Activated CD8-positive, alpha-beta memory T cell treated with anti-CD3 and anti-CD28 coated beads for 36 hours (primary cell): ENCODE measurements at regions not wholly inside any gene's neighbourhood (a gene's known extent, or its start where the extent isn't known, plus 50 kb on each side); places are given as distances from the start of the nearest gene placed in this dataset.
"Not testable (repeated sequence)": the region's sequence is repeated elsewhere in the genome, so short reads cannot be mapped to it uniquely, and the experiment has no call there.

Experiments used
- CTCF ChIA-PET: fragments of 350-600 bp; sonication (Branson Sonifier 250); formaldehyde crosslinking; loops from one replicate; lab custom pipeline; 2021; ENCODE audit warnings: antibody characterized with exemption; lab: Charles Lee
- POLR2A ChIA-PET: fragments of 350-600 bp; sonication (Branson Sonifier 250); formaldehyde crosslinking; loops from one replicate; lab custom pipeline; 2021; ENCODE audit warnings: antibody characterized with exemption; lab: Charles Lee

DNA sequence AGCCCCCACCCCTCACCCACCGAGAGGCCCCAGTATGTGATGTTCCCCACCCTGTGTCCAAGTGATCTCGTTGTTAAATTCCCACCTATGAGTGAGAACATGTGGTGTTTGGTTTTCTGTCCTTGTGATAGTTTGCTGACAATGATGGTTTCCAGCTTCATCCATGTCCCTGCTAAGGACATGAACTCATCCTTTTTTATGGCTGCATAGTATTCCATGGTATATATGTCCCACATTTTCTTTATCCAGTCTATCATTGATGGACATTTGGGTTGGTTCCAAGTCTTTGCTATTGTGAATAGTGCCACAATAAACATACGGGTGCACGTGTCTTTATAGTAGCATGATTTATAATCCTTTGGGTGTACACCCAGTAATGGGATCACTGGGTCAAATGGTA is 79.2 kb downstream of the PXDC1 start:
- CTCF ChIA-PET, POLR2A ChIA-PET: not testable (repeated sequence)

DNA sequence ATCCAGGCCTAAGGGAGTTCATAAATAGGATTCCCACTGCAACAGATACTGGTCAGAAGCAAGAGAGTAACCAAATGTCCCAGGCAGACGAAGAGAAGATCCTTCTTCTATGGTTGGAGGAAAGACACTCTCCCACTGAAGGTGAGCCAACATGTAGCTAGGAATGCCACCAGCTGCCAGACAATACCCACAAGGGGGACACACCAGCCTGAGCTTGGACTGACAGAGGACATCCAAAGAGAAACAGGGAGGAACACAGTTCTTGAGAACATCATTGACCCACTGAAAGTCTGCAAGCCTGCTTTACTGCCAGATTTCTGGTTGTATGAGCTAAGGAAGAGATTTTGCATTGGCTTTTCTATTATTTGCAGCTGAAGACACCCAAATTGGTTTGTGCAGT is 80.1 kb downstream of the PXDC1 start:
- CTCF ChIA-PET, result no interaction called here
- POLR2A ChIA-PET, result no interaction called here

DNA sequence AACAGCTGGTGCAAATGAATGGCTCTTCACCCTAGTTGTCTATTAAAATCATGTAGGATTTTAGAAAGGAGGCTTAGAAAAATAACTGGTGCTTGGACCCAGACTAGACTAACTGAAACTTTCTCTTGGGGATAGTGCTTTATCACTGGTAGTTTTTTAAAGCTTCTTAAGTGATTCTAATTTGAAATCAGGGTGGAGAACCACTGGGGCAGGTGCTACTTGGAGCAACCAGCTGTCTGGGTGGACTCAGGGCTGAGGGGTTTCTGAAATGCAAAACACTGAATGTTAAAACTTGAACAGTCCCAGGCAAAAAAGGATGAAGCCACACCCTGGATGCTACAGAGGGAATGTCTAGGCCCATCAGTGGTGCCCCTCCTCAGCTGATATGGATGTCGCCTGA is 81.2 kb downstream of the PXDC1 start:
- ChIA-PET POLR2A (no interaction called here), CTCF (interaction anchor here (0.5 kb wide), 1 partner anchor 22 kb away, joined by 4 read pairs; no protein-coding TSS in a partner anchor)

DNA sequence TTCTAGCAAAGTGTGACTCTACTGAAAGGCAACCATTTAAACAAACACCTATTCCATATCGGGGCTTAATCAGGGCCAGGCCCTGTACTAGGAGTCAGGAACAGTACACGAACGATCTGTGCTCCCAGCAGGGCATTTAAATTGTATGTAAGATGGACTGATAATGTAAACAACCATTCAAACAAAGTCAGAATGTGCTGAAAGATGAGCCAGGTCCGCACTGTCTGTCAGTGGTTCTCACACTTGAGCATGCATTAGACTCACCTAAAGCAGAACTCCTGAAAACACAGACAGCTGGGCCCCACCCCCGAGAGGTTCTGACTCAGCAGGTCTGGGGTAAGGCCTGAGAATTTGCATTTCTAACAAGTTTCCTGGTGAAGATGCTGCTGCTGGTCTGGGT is 81.6 kb downstream of the PXDC1 start:
- POLR2A ChIA-PET, result no interaction called here
- CTCF ChIA-PET, result interaction anchor here (0.5 kb wide), 1 partner anchor 21 kb away, joined by 4 read pairs; no protein-coding TSS in a partner anchor

DNA sequence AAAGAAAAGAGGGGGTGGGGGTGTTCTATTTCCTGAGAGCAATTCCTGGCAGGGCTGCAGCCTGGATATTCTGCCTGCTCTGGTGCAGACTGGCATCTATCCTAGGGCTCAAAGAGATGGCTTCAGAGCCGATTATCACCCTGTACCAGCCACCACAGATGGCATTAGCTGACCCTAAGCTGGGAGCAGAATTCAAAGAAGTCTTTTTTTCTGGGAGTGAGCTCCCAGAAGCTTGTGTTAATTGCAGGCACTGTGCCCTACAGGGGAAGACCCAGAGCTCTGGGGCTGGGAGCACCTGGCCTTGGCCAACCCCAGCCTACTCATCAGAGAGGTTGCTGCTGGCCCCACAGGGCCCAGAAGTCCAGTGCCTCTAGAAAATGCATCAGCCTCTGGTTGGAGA is 85.9 kb downstream of the PXDC1 start:
- ChIA-PET POLR2A (no interaction called here), CTCF (no interaction called here)

DNA sequence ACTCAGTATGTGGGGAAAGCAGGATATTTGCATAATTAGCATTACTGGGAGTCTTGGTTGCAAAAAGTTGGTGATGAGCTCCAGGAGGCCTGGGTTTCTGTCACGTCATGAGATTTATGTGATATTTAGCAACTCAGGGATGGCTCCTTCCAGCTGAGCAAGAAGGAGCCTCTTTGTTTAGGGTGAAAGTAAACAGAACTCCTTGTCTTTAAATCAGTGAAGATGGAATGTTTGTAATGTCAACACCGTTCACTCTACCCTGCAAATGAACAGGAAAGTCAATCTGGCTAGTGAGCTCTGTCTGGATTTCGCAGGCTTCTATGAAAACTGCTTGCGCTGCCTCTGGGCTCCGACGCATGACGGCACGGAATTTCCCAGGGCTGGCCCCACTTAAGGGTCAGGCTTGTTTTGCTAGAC is 86.9 kb downstream of the PXDC1 start:
- CTCF ChIA-PET, result no interaction called here
- POLR2A ChIA-PET, result no interaction called here

DNA sequence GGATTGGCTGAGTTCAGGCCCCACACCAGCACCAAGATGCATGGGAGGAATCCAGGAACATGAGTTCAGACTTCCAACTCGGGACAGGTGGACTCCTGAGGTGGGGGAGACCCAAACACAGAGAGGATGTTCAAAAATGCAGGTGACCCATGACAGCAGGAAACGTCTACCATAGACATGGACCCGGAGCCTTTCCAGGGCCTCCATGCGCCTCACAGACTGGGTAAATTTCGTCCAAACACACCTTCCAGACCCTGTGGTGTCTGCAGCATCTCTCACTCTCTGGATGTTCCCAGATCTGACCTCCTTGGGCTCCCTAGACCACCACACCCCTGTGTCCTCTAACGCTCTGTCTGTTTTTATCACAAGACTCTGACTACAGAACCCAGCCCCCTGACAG is 87.7 kb downstream of the PXDC1 start:
- ChIA-PET POLR2A (no interaction called here), CTCF (no interaction called here)

DNA sequence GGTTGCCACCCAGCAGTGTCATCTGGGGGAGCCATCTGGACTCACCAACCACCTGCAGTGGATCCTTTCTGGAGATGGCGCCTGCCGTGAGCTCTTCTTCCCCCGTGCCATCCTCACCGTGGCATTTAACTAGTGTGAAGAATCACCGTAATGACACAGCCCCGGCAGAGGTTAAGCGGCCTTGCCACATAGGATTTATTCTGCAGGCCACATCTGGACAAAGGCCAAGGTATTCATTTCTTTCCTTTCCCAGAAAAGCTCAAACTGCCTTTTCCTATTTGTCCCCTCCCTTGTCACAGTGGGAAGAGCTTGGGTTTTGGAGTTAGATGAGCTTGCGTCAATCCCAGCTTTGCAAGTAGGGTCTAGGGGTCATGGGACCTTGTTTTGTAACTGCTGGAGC is 88.4 kb downstream of the PXDC1 start:
- ChIA-PET POLR2A (no interaction called here), CTCF (no interaction called here)

DNA sequence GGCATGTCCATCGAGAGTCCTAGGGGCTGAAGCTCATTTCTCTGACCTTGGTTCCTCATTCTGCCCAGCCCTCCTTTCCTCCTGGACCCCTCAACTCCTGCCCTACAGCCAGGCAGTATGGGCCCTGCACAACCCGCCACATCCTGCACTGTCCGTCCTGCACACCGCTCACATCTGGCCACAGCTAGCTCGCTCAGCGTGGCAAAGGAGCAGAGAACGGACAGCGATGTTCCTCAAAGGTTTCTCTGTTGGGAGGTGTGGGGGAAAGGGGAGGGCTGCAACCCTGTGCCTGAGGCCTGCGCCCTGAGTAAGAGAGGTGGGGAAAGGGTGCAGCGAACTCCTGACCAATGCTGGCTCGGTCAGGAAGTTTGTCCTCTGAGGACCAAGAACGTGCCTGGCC is 90.1 kb downstream of the PXDC1 start:
- ChIA-PET CTCF (no interaction called here), POLR2A (no interaction called here)

DNA sequence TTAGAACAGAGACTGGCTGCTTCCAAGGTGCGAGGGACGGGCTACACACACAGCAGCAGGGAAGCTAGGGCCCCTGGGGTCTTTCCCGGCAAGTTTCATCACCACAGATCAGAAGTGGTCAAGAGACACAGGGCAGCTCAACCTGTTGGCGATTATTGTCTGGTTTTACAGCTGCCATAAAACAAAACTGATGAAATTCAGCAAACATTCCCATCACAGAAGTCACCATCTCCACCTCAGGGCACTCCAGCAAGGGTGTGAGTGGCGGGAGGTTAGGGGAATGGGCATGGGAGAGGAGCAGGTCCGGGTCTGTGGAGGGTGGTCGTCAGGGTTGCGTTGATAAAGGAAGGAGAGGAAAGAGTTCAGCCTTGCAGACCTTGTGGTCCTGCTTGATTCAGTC is 91.0 kb downstream of the PXDC1 start:
- POLR2A ChIA-PET, result no interaction called here
- CTCF ChIA-PET, result no interaction called here

DNA sequence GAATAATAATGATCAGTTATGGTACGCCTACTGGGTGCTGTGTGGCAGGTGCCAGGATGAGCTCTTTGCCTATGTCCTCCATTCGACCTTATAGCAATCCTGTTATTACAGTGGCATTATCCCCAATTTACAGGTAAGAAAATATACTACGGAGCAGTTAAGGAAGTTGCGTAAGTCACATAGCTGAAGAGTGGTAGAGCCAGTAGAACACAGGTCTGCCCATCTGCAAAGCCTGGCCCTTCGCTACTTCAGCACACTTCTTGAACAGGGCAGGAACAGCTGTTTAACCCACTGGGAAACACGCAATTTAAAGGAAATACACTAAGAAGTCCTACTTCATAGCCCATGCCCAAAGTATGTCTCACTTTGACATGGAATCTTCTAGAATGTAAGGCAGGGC is 91.8 kb downstream of the PXDC1 start:
- POLR2A ChIA-PET, result no interaction called here
- CTCF ChIA-PET, result no interaction called here

DNA sequence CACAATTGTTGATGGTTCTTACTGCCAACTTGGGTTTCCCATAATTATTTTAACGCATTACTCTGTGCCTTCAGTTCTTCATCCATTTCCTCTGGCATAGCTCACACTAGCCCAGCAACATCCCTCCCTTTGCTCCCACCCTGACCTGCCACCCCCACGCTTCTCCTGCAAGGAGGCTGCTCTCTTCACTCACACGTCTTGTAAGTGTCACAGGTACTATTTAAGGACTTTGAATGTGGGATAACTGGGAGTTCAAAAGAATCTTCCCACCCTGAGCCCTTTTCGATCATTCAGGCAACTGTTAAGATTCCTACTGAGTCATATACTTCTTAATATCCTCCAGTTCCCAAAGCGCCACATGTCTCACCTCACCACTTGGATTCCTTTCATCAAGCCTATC is 95.4 kb downstream of the PXDC1 start:
- ChIA-PET POLR2A (no interaction called here), CTCF (no interaction called here)

DNA sequence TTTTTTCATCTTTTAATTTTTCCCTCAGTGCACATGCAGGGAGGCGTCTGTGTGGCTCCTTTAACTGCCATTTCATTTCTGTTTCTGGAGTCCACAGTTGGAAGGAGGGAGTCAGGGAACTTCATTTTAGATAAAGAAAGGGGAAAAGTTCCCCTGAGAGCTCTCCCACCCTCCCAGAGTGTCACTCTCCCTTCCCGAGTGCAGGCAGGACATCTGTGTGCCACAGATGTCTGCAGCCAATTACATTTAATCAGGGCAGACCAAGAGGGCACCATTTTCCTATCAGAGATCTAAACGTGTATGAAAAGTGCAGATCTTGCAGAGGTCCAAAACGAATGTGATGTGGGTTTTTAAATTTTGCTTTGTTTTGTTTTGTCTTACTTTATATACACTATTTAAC is 96.6 kb downstream of the PXDC1 start:
- ChIA-PET CTCF (no interaction called here), POLR2A (no interaction called here)

DNA sequence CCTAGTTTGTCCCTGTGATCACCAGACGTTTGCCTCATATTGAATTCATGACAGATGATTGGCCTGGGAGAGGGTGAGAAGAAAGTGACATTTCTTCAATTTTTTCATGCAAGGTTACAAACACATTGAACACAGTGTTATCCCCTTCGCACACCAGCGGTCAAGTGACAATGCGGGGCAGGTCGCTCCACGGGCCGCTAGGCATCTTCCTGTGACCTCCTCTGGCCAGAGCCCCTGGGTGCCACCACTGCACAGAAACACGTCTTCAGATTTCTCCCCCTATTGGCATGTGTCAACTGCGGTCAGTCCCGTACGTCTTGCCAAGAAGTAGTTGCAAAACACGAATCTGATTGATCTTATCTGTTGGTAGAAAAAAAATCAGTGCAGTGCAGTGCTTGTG is 97.1 kb downstream of the PXDC1 start:
- ChIA-PET POLR2A (no interaction called here), CTCF (no interaction called here)

DNA sequence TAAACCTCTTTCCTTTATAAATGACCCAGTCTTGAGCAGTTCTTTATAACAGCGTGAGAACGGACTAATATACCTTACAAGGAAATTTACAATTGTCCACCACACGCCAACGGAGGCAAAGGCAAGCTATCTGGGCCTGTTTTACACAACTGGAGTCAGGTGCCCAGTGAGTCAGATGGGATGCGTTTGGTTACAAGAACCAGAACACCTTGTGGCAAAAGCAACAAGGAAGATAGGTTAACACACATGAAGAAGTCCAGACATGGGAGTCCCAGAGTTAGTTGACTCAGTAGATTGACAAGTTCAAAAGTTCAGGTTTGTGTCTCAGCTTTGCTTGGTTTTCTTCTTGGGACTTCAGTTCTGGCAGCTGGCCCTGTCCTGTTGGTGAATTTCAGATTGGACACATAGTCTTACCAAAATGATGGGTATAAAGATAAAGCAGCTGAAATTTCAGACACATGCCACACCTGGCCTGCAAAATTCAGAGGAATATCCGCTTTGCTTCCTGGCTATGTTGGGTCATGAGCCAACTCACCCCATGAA is 97.9 kb downstream of the PXDC1 start:
- ChIA-PET POLR2A (no interaction called here), CTCF (no interaction called here)

DNA sequence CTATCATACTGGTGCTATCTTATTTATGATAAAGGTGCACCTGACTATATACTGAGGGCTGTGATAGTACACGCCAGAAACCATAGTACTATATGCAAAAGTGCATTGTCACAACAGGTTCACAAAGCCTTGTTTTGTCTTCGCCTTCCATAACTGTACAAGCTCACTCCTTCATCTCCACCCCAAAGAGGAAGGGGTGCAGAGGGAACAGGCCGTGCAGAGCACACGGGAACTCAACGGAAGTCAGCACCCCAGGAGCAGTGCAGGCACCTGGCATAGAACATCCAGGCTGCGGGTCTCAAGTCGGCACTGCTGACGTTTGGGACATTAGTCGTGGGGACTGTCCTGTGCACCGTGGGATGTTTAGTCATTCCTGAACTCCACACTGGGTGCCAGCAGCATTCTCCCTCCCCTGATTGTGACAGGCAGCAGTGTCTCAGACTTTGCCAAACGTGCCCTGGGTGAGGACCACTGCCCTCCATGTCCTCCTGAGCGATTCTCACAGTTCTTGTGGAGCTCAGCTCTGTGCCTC is 99.7 kb downstream of the PXDC1 start:
- ChIA-PET CTCF (no interaction called here), POLR2A (no interaction called here)

DNA sequence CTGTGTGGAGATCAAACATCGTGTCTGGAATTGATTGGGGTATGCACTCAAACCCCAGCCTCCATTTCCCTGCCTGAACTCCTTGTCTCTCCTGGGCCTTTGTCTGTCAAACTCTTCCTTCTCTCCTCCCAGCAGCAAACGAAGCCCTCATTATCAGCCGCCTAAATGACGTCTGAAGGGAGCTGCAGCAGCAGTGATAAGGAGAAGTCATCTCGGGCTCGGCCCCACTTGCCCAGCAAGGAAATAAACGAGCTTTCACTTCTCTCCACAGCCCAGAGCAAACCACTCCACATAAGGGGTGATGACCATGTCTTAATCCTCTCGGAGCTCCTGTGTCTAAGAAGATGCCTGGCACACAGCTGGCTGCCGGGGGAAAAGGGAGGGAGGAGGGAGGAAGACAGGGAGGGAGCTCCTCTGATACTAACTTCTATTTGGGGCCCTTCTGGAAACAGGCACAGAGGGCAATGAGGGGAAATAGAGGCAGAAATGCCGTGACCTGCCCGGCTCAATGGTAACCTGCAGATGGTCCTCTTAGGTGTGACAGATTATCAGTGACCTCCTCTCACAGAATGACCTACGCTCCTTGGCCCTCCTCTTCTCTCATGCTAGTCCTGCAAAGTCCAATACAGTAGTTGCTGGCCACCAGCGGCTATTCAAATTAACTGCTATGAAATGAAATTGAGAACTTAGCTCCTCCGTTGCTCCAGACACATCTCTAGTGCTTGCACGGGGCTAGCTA is 100.4 kb downstream of the PXDC1 start:
- CTCF ChIA-PET, result no interaction called here

DNA sequence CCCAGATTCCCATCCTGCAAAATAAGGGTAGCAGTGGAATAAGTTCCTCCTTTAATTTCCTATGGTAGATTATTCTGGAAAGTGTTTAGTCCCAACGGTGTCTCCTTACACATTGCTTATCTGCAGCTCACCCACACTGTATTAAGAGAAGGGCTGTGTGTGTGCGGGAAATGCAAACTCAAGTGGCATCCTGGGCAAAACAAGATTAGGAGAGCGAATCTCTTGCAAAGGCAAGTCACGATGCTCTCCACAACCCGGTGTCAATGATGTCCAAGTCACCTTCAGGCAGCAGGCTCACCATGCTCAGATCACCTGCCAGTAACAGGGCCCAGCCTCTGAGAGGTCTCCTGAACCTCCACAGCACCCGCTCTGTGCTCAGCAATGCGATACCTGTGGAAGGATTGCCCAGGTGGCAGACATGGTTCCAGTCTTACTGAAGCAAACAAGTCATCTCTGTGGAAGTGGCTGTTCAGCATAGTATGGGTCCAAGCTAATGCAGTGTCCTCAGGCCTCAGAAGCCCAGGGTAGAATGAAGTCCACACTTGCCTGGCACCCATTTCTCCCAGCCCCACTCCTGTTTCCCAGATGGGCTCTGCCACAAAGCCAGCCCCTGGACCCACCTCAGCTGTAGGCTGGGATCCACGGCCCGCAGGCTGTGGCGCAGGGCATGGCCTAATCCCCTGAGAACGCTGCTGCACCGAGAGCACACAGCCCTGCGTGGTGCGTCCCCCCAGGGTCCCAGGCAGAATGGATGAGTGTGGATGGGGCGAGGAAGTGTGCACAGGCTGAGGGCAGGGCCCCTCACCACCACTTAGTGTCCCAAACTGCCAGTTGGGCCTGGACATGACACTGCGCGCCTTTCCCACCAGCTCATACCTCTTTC is 101.2 kb downstream of the PXDC1 start:
- ChIA-PET POLR2A (no interaction called here), CTCF (no interaction called here)

More for the DNA sequence above, 100.4 kb downstream of the PXDC1 start:
- POLR2A ChIA-PET, result no interaction called here

DNA sequence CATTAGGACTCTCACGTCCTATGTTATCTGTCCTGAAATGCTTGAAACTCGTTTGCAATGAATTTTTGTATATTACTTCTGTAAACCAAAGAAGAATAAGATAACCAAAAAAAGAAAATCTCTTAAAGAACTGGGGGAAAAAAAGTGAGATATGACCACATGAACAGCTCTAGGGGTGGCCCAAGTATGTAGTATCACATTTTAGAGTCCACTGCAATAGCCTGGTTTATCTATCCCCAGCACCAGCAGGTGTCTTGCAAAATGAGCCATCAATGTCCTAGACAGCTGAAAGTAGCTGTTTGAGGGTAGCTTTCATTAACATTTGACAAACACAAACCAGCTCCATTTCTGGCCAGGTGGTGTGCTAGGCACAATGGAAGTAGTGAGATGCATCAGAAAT is 102.8 kb downstream of the PXDC1 start:
- ChIA-PET POLR2A (no interaction called here), CTCF (interaction anchor here (0.6 to 0.9 kb wide), 2 partner anchors 11 to 21 kb away, joined by 4 read pairs; no protein-coding TSS in a partner anchor)

DNA sequence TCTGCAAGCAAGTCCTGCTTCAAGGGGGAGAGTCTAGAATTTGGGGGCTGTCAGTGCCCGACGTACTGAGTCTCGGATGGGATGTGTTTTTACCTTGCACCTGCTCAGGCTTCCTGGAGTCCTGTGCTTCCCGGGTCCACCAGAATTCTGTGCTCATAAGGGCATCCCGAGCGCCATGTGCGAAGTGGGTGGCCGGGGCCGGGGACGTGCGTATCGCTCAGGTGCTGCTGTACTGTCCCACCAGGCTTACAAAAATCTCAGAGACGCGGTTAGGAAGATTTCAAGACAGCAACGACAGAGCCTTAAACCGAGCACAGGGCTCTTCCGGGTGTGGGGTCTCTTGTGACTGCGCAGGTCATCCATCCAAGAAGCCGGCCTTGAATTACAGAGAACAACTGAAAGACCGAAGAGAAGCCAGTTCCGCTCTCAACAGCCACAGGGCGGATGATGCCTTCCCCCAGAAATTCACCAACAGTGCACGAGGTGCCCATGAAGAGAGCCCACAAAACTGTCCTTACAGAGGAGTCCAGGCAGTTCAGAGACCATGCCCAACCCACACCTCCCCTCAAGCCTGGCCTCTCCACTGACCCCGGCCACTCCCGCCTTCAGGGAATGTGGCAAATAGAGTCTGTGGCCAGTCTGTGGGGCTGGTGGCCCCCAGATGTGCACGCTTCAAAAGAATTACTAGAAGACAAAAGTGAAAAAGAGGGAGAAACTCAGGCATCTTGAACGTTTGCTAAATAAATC is 104.7 kb downstream of the PXDC1 start:
- ChIA-PET CTCF (no interaction called here), POLR2A (no interaction called here)
